COLO668 (cell line): ENCODE measurements at regions not wholly inside any gene's neighbourhood (a gene's known extent, or its start where the extent isn't known, plus 50 kb on each side); places are given as distances from the start of the nearest gene placed in this dataset.

Experiments
- DNase-seq: peaks from one replicate; lab custom pipeline; 2025; ENCODE audit not compliant: unreplicated experiment; lab: John Stamatoyannopoulos, UW

GRCh38 chr17:12522336-12522735 is 143.4 kb upstream of the MYOCD start:
- no peak for DNase-seq

GRCh38 chr17:12522743-12523183 is 142.9 kb upstream of the MYOCD start:
- DNase-seq, result no peak

- DNase-seq, result no peak
Observed at GRCh38 chr17:12523244-12523643, 142.4 kb upstream of the MYOCD start.

- no peak for DNase-seq
Observed at GRCh38 chr17:12528036-12528435, 137.7 kb upstream of the MYOCD start.

- no peak for DNase-seq
Observed at GRCh38 chr17:12530161-12530560, 135.5 kb upstream of the MYOCD start.

GRCh38 chr17:12536021-12536420 is 129.7 kb upstream of the MYOCD start:
- DNase-seq, result no peak

- no peak for DNase-seq
Observed at GRCh38 chr17:12536472-12536871, 129.2 kb upstream of the MYOCD start.

- no peak for DNase-seq
Observed at GRCh38 chr17:12537436-12537835, 128.3 kb upstream of the MYOCD start.

- DNase-seq, result no peak
Observed at GRCh38 chr17:12538003-12538402, 127.7 kb upstream of the MYOCD start.

- DNase-seq, result peak; percentile 1
Observed at GRCh38 chr17:12545877-12546513, 119.7 kb upstream of the MYOCD start.

- no peak for DNase-seq
Observed at GRCh38 chr17:12546983-12547382, 118.7 kb upstream of the MYOCD start.

GRCh38 chr17:12547831-12548230 is 117.9 kb upstream of the MYOCD start:
- no peak for DNase-seq

GRCh38 chr17:12548558-12548957 is 117.1 kb upstream of the MYOCD start:
- DNase-seq, result no peak

GRCh38 chr17:12549499-12550041 is 116.1 kb upstream of the MYOCD start:
- no peak for DNase-seq

GRCh38 chr17:12553625-12554024 is 112.1 kb upstream of the MYOCD start:
- no peak for DNase-seq

GRCh38 chr17:12554251-12554650 is 111.4 kb upstream of the MYOCD start:
- no peak for DNase-seq

GRCh38 chr17:12566291-12566690 is 99.4 kb upstream of the MYOCD start:
- no peak for DNase-seq

GRCh38 chr17:12567077-12568053 is 98.3 kb upstream of the MYOCD start:
- no peak for DNase-seq

- DNase-seq, result no peak
Observed at GRCh38 chr17:12568358-12569251, 97.1 kb upstream of the MYOCD start.

- DNase-seq, result no peak
Observed at GRCh38 chr17:12571606-12572005, 94.1 kb upstream of the MYOCD start.

- DNase-seq, result no peak
Observed at GRCh38 chr17:12574525-12574924, 91.2 kb upstream of the MYOCD start.
